H1 (cell line): ENCODE measurements at regions not wholly inside any gene's neighbourhood (a gene's known extent, or its start where the extent isn't known, plus 50 kb on each side); places are given as distances from the start of the nearest gene placed in this dataset.
A peak's percentile ranks its signal among the peaks of the same experiment; 100 is the strongest.

Experiments
- CTCF ChIA-PET: fragments of 300-600 bp; sonication (Branson Sonifier 250); formaldehyde crosslinking; loops from one replicate; lab custom pipeline; 2021; ENCODE audit not compliant: partially characterized antibody; lab: Charles Lee
- POLR2A ChIA-PET: fragments of 300-600 bp; sonication (Branson Sonifier 250); formaldehyde crosslinking; loops from one replicate; lab custom pipeline; 2021; ENCODE audit warnings: inconsistent platforms; ENCODE audit not compliant: partially characterized antibody; lab: Charles Lee
- DNase-seq, 2 experiments: peaks; one replicate each; pipeline versions ENCODE4 v3.0.0 to v3.0.0-alpha.2; 2010 to 2022; ENCODE audit warnings: low spot score in 2 of 2, low read depth in 1 of 2, mixed read lengths in 1 of 2
- FAIRE-seq: peaks from 2 replicates; lab custom pipeline; 2011; peaks lifted over from hg19 to GRCh38; lab: Jason Lieb, UNC
- H2AFZ ChIP-seq: 2 replicates; pipeline ENCODE4 v1.8.1; 2012; ENCODE audit warnings: low read length, inconsistent platforms
- H2AK5ac ChIP-seq: 2 replicates; pipeline ENCODE4 v1.6.1; 2013; ENCODE audit warnings: low read depth, low read length
- H2BK120ac ChIP-seq: replicated peaks from 2 replicates; pipeline ENCODE3; 2013; ENCODE audit warnings: low read depth, low read length, inconsistent platforms
- H2BK12ac ChIP-seq: 2 replicates; pipeline ENCODE4 v1.6.1; 2013; ENCODE audit warnings: low read depth, low read length
- H2BK15ac ChIP-seq: 2 replicates; pipeline ENCODE4 v1.6.1; 2013; ENCODE audit warnings: low read length
- H2BK20ac ChIP-seq: 2 replicates; pipeline ENCODE4 v1.6.1; 2013; ENCODE audit warnings: low read length
- H2BK5ac ChIP-seq: 2 replicates; pipeline ENCODE4 v1.6.1; 2013; ENCODE audit warnings: low read depth, low read length
- H3K14ac ChIP-seq: 2 replicates; pipeline ENCODE4 v1.6.1; 2013; ENCODE audit warnings: inconsistent platforms; ENCODE audit not compliant: insufficient read length
- H3K18ac ChIP-seq: 2 replicates; pipeline ENCODE4 v1.6.1; 2013; ENCODE audit warnings: low read length; ENCODE audit errors: extremely low read depth
- H3K23ac ChIP-seq: 2 replicates; pipeline ENCODE4 v1.6.1; 2013; ENCODE audit warnings: inconsistent platforms; ENCODE audit not compliant: insufficient read length
- H3K23me2 ChIP-seq: 2 replicates; pipeline ENCODE4 v1.6.1; 2013; ENCODE audit warnings: low read depth, low read length
- H3K27ac ChIP-seq: 2 replicates; pipeline ENCODE4 v1.6.1; 2011; ENCODE audit warnings: low read depth, low read length, inconsistent platforms
- H3K27me3 ChIP-seq, 4 experiments: replicated peaks in 1 of 4; 1 replicate in 1 of 4; 2 replicates in 3 of 4; pipeline versions ENCODE4 v1.6.1 to v1.8.1; 2011 to 2013; ENCODE audit warnings: low read length in 3 of 4, mild to moderate bottlenecking in 3 of 4, inconsistent platforms in 2 of 4, mixed read lengths in 2 of 4, moderate library complexity in 1 of 4; ENCODE audit not compliant: control insufficient read depth in 3 of 4, insufficient read depth in 3 of 4; ENCODE audit errors: extremely low read depth in 1 of 4
- H3K36me3 ChIP-seq, 4 experiments: 2 replicates each; pipeline versions ENCODE4 v1.6.1 to v1.8.1; 2011 to 2013; ENCODE audit warnings: mild to moderate bottlenecking in 4 of 4, low read length in 3 of 4, moderate library complexity in 2 of 4, control low read depth in 1 of 4, inconsistent platforms in 1 of 4; ENCODE audit not compliant: insufficient read depth in 4 of 4, control insufficient read depth in 2 of 4
- H3K4ac ChIP-seq: replicated peaks from 2 replicates; pipeline ENCODE3; 2013; ENCODE audit warnings: low read length, low read depth, mixed read lengths, inconsistent platforms; ENCODE audit not compliant: insufficient read length
- H3K4me1 ChIP-seq, 4 experiments: replicated peaks in 1 of 4; 1 replicate in 1 of 4; 2 replicates in 3 of 4; pipeline versions ENCODE4 v1.6.1 to v1.8.1; 2011 to 2013; ENCODE audit warnings: low read length in 3 of 4, inconsistent platforms in 2 of 4, mixed read lengths in 1 of 4; ENCODE audit not compliant: insufficient read depth in 4 of 4, control insufficient read depth in 3 of 4
- H3K4me2 ChIP-seq, 2 experiments: 2 replicates each; pipeline versions ENCODE4 v1.6.1 to v1.8.1; 2011 to 2013; ENCODE audit warnings: low read depth in 2 of 2, low read length in 2 of 2, control low read depth in 1 of 2, inconsistent platforms in 1 of 2, mild to moderate bottlenecking in 1 of 2; ENCODE audit not compliant: insufficient read depth in 1 of 2
- H3K4me3 ChIP-seq, 4 experiments: fragments of 200-600, 300-600 bp in 1 of 4; sonication (generic), shearing (Covaris generic), sonication (Bioruptor Twin) in 1 of 4; 2 replicates each; pipeline versions ENCODE4 v1.5.1 to v1.8.1; 2011 to 2016; ENCODE audit warnings: low read length in 4 of 4, low read depth in 3 of 4, control low read depth in 2 of 4, inconsistent platforms in 2 of 4, mild to moderate bottlenecking in 2 of 4, mixed read lengths in 1 of 4, moderate library complexity in 1 of 4; ENCODE audit not compliant: insufficient read depth in 2 of 4; ENCODE audit errors: extremely low read depth in 1 of 4
- H3K56ac ChIP-seq: replicated peaks from 2 replicates; pipeline ENCODE3; 2013; ENCODE audit warnings: low read depth, mild to moderate bottlenecking, mixed read lengths, low read length, inconsistent platforms; ENCODE audit not compliant: insufficient read length
- H3K79me1 ChIP-seq: 2 replicates; pipeline ENCODE4 v1.6.1; 2013; ENCODE audit warnings: low read depth, low read length, control low read depth
- H3K79me2 ChIP-seq, 2 experiments: 2 replicates each; pipeline versions ENCODE4 v1.6.1 to v1.8.1; 2012 to 2013; ENCODE audit warnings: low read length in 2 of 2, mild to moderate bottlenecking in 2 of 2, inconsistent platforms in 1 of 2; ENCODE audit not compliant: insufficient read depth in 2 of 2, control insufficient read depth in 1 of 2
- H3K9ac ChIP-seq, 4 experiments: replicated peaks in 1 of 4; 1 replicate in 1 of 4; 2 replicates in 3 of 4; pipeline versions ENCODE4 v1.6.1 to v1.8.1; 2011 to 2013; ENCODE audit warnings: low read depth in 3 of 4, low read length in 3 of 4, control low read depth in 2 of 4, mild to moderate bottlenecking in 2 of 4, moderate library complexity in 2 of 4, inconsistent platforms in 1 of 4; ENCODE audit errors: extremely low read depth in 1 of 4
- H3K9me3 ChIP-seq, 2 experiments: 2 replicates each; pipeline versions ENCODE4 v1.6.1 to v1.8.1; 2012 to 2013; ENCODE audit warnings: mild to moderate bottlenecking in 2 of 2, moderate library complexity in 2 of 2, control low read depth in 1 of 2, inconsistent platforms in 1 of 2, low read depth in 1 of 2, low read length in 1 of 2, mixed read lengths in 1 of 2; ENCODE audit not compliant: insufficient read depth in 2 of 2
- H4K20me1 ChIP-seq, 2 experiments: replicated peaks in 1 of 2; 2 replicates each; pipeline versions ENCODE3 to v1.8.1; 2011 to 2013; ENCODE audit warnings: inconsistent platforms in 2 of 2, low read length in 2 of 2, mild to moderate bottlenecking in 1 of 2; ENCODE audit not compliant: insufficient read depth in 2 of 2, control insufficient read depth in 1 of 2
- H4K5ac ChIP-seq: 2 replicates; pipeline ENCODE4 v1.6.1; 2013; ENCODE audit warnings: low read length, low read depth, mixed read lengths, inconsistent platforms; ENCODE audit not compliant: insufficient read length
- H4K8ac ChIP-seq: 2 replicates; pipeline ENCODE4 v1.8.0; 2013; ENCODE audit warnings: mild to moderate bottlenecking, moderate library complexity, low read length, inconsistent platforms; ENCODE audit not compliant: insufficient read depth; ENCODE audit errors: extremely low read depth
- H4K91ac ChIP-seq: replicated peaks from 2 replicates; pipeline ENCODE3; 2013; ENCODE audit warnings: low read length, mixed read lengths, inconsistent platforms; ENCODE audit not compliant: insufficient read length
- CTCF ChIP-seq, 3 experiments: IDR thresholded peaks; 1 replicate in 2 of 3; 2 replicates in 1 of 3; pipeline versions ENCODE4 v1.5.1 to v1.6.1; 2011; ENCODE audit warnings: low read length in 3 of 3, mild to moderate bottlenecking in 3 of 3, inconsistent platforms in 2 of 3, low read depth in 1 of 3, moderate library complexity in 1 of 3; ENCODE audit not compliant: insufficient read depth in 1 of 3; ENCODE audit errors: control extremely low read depth in 1 of 3
- RAD21 ChIP-seq, 2 experiments: IDR thresholded peaks in 1 of 2; conservative IDR thresholded peaks in 1 of 2; 2 replicates each; pipeline ENCODE4 v1.6.1; 2011; ENCODE audit warnings: low read depth in 2 of 2, low read length in 2 of 2, improper control_type of control experiment in 1 of 2, inconsistent platforms in 1 of 2, mild to moderate bottlenecking in 1 of 2, moderate library complexity in 1 of 2
- RNF2 ChIP-seq: fragments of 200-900, 300-1000 bp; sonication (generic); IDR thresholded peaks from 2 replicates; pipeline ENCODE4 v1.7.1; 2016; ENCODE audit warnings: borderline replicate concordance, low read depth, mild to moderate bottlenecking, antibody characterized with exemption, low read length; ENCODE audit not compliant: poor library complexity, severe bottlenecking; ENCODE audit errors: missing control alignments
- SP4 ChIP-seq: IDR thresholded peaks from 2 replicates; pipeline ENCODE4 v1.6.1; 2012; ENCODE audit warnings: low read length, inconsistent platforms
- WGBS, 2 experiments: shearing (Covaris generic) in 1 of 2; methylation state at CpG; one replicate each; pipeline versions ENCODE4 v1.1.6 to v1.1.7; 2013 to 2015; ENCODE audit warnings: low lambda C conversion rate in 2 of 2, mixed read lengths in 2 of 2, inconsistent platforms in 1 of 2, low coverage in 1 of 2, missing lambda C conversion rate in 1 of 2; ENCODE audit not compliant: insufficient replicate concordance in 2 of 2, insufficient coverage in 1 of 2, insufficient read length in 1 of 2; ENCODE audit errors: extremely low coverage in 1 of 2, missing lambda C conversion rate in 1 of 2; 5-methylcytosine and 5-hydroxymethylcytosine counted together

GRCh38 chr11:90930252-90930651 is 707.4 kb upstream of the CHORDC1 start:
- H4K91ac ChIP-seq = no peak overlapping the region
- no peak for DNase-seq
- CTCF ChIA-PET = interaction anchor here (0.7 to 1.7 kb wide), 8 partner anchors 13 to 711 kb away, joined by 3 to 5 read pairs (median 3); no protein-coding TSS in a partner anchor

More at GRCh38 chr11:90930252-90930651, 707.4 kb upstream of the CHORDC1 start:
- Histone ChIP-seq H2BK15ac (no peak overlapping the region), H3K27me3 (no peaks in the 10 kb centered on the region), H3K36me3 (no peaks in the 10 kb centered on the region), H2BK120ac (no peak overlapping the region), H4K8ac (no peak overlapping the region), H3K4me3 (no peak overlapping the region), H3K18ac (no peak overlapping the region), H3K4ac (no peak overlapping the region), H3K4me2 (no peak overlapping the region), H3K14ac (no peak overlapping the region), H3K23me2 (no peaks in the 10 kb centered on the region), H3K4me1 (no peaks in the 10 kb centered on the region), H2BK12ac (no peak overlapping the region), H3K9me3 (no peaks in the 10 kb centered on the region), H2AFZ (no peak overlapping the region), H2BK20ac (no peak overlapping the region), H3K56ac (no peak overlapping the region), H3K9ac (no peak overlapping the region), H2BK5ac (no peak overlapping the region), H4K5ac (no peak overlapping the region), H4K20me1 (no peaks in the 10 kb centered on the region), H3K79me1 (no peaks in the 10 kb centered on the region), H3K27ac (no peak overlapping the region), H3K79me2 (no peaks in the 10 kb centered on the region), H3K23ac (no peak overlapping the region), H2AK5ac (no peak overlapping the region)
- peak in 2 of 3 experiments; percentile 20 to 34; a peak in 2 of 4 replicates for TF ChIP-seq CTCF (IDR thresholded peaks at IDR 0.05; ENCODE audit: control extremely low read depth in 1 of 3, insufficient read depth in 1 of 3, low read depth in 1 of 3, low read length in 3 of 3)
- no peak for TF ChIP-seq RNF2
- peak; percentile 58 to 62 for TF ChIP-seq RAD21 (IDR thresholded peaks at IDR 0.05 in 1 of 2, conservative IDR thresholded peaks at IDR 0.05 in 1 of 2; ENCODE audit: low read depth in 2 of 2, low read length in 2 of 2)
- TF ChIP-seq SP4 = no peak
- POLR2A ChIA-PET = no interaction called here
- WGBS, 2 experiments = 88% methylated on average over 1 of the region's 1 CpG; no CpG with 5 or more reads in 1 of the 2 experiments
- FAIRE-seq = no peak
